Panc1 (cell line): ENCODE measurements at regions not wholly inside any gene's neighbourhood (a gene's known extent, or its start where the extent isn't known, plus 50 kb on each side); places are given as distances from the start of the nearest gene placed in this dataset.

Experiments used
- ATAC-seq: fragments of 200-7000 bp; cut with Tn5 transposase; 2 replicates; pipeline ENCODE4 v1.9.1; 2020; ENCODE audit warnings: mild to moderate bottlenecking, moderate library complexity
- BruUV-seq: library from RNA; stranded (reverse); fragments of 400-500 nt; replicated peaks from 2 replicates; lab custom pipeline; 2021; lab: Mats Ljungman, UMichigan
- CTCF ChIA-PET: fragments of 300-600 bp; sonication (Branson Sonifier 250); formaldehyde crosslinking; loops from one replicate; lab custom pipeline; 2022; ENCODE audit warnings: antibody characterized with exemption; lab: Charles Lee
- POLR2A ChIA-PET: fragments of 300-600 bp; sonication (Branson Sonifier 250); formaldehyde crosslinking; loops from one replicate; lab custom pipeline; 2022; ENCODE audit warnings: antibody characterized with exemption; lab: Charles Lee
- DNase-seq: peaks from one replicate; pipeline ENCODE4 v3.0.0-alpha.2; 2010; ENCODE audit warnings: low read depth, low spot score
- H3K27ac ChIP-seq: 2 replicates; pipeline ENCODE4 v1.5.1; 2011; ENCODE audit warnings: mild to moderate bottlenecking, low read length, inconsistent platforms
- H3K27me3 ChIP-seq: fragments of 200-500 bp; sonication (Bioruptor generic); 2 replicates; pipeline ENCODE4 v1.6.0; 2014; ENCODE audit warnings: low read length, inconsistent platforms; ENCODE audit not compliant: control insufficient read depth, insufficient read depth
- H3K36me3 ChIP-seq: fragments of 200-500 bp; sonication (Bioruptor generic); 2 replicates; pipeline ENCODE4 v1.5.1; 2014; ENCODE audit warnings: inconsistent platforms, mild to moderate bottlenecking, low read length, moderate library complexity; ENCODE audit not compliant: control insufficient read depth, insufficient read depth
- H3K4me1 ChIP-seq: 2 replicates; pipeline ENCODE4 v1.5.1; 2011; ENCODE audit warnings: inconsistent platforms, mild to moderate bottlenecking, low read length, moderate library complexity; ENCODE audit not compliant: control insufficient read depth, insufficient read depth
- H3K4me3 ChIP-seq, 2 experiments: 2 replicates each; pipeline ENCODE4 v1.5.1; 2011 to 2012; ENCODE audit warnings: low read depth in 2 of 2, low read length in 2 of 2, mild to moderate bottlenecking in 2 of 2, inconsistent platforms in 1 of 2, moderate library complexity in 1 of 2
- H3K9me3 ChIP-seq: fragments of 200-500 bp; sonication (Bioruptor generic); 2 replicates; pipeline ENCODE4 v1.5.1; 2014; ENCODE audit warnings: low read depth, mild to moderate bottlenecking, inconsistent platforms, low read length, moderate library complexity; ENCODE audit not compliant: control insufficient read depth, insufficient read depth
- POLR2AphosphoS5 ChIP-seq: IDR thresholded peaks from 2 replicates; pipeline ENCODE4 v1.6.1; 2012; ENCODE audit warnings: mild to moderate bottlenecking, low read depth, low read length, moderate library complexity
- REST ChIP-seq, 2 experiments: IDR thresholded peaks; 2 replicates each; pipeline ENCODE4 v1.6.1; 2011 to 2012; ENCODE audit warnings: low read depth in 2 of 2, control low read depth in 1 of 2, low read length in 1 of 2, mild to moderate bottlenecking in 1 of 2, moderate library complexity in 1 of 2; ENCODE audit not compliant: insufficient read depth in 1 of 2
- SIN3A ChIP-seq: IDR thresholded peaks from 2 replicates; pipeline ENCODE4 v1.6.1; 2012; ENCODE audit warnings: low read depth, mild to moderate bottlenecking, low read length, moderate library complexity, borderline replicate concordance; ENCODE audit not compliant: insufficient read depth
- TCF7L2 ChIP-seq: IDR thresholded peaks from 2 replicates; pipeline ENCODE4 v1.6.1; 2011; ENCODE audit warnings: mild to moderate bottlenecking, low read depth, low read length, inconsistent platforms
- in situ Hi-C: cut with HindIII; loops from 2 replicates; pipeline ENCODE4 v1.10.0; 2016; ENCODE audit warnings: low sequenced_read_pairs, low pct_unique_long_range_greater_than_20kb
- intact Hi-C: fragments of 100-400 bp; cut with micrococcal nuclease; formaldehyde crosslinking; loops from one replicate; pipeline ENCODE4 v1.10.0; 2022; ENCODE audit not compliant: unreplicated experiment
- TF ChIP-seq, protein P1 (sequence below): fragments of 450-650 bp; IDR thresholded peaks from 2 replicates; pipeline ENCODE4 v1.5.1; 2017; ENCODE audit warnings: mild to moderate bottlenecking

GRCh38 chr2:39932198-39932597, 153.1 kb upstream of the THUMPD2 start:
- Histone ChIP-seq H3K36me3 (no peaks in the 10 kb centered on the region), H3K4me1 (no peaks in the 10 kb centered on the region), H3K4me3 (no peak overlapping the region), H3K9me3 (no peaks in the 10 kb centered on the region), H3K27ac (no peak overlapping the region), H3K27me3 (no peaks in the 10 kb centered on the region)
- POLR2A ChIA-PET: no interaction called here
- in situ Hi-C loops (no loop called here), intact Hi-C loops (no loop called here)
- no TSS peak for BruUV-seq
- no peak for DNase-seq
- CTCF ChIA-PET: no interaction called here
- no peak for ATAC-seq
- TF ChIP-seq REST (IDR thresholded peaks at IDR 0.05; ENCODE audit: insufficient read depth in 1 of 2, low read depth in 2 of 2, low read length in 1 of 2) (no peak), SIN3A (no peak)
- TF ChIP-seq, protein P1, sequence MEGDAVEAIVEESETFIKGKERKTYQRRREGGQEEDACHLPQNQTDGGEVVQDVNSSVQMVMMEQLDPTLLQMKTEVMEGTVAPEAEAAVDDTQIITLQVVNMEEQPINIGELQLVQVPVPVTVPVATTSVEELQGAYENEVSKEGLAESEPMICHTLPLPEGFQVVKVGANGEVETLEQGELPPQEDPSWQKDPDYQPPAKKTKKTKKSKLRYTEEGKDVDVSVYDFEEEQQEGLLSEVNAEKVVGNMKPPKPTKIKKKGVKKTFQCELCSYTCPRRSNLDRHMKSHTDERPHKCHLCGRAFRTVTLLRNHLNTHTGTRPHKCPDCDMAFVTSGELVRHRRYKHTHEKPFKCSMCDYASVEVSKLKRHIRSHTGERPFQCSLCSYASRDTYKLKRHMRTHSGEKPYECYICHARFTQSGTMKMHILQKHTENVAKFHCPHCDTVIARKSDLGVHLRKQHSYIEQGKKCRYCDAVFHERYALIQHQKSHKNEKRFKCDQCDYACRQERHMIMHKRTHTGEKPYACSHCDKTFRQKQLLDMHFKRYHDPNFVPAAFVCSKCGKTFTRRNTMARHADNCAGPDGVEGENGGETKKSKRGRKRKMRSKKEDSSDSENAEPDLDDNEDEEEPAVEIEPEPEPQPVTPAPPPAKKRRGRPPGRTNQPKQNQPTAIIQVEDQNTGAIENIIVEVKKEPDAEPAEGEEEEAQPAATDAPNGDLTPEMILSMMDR: no peak

DNA sequence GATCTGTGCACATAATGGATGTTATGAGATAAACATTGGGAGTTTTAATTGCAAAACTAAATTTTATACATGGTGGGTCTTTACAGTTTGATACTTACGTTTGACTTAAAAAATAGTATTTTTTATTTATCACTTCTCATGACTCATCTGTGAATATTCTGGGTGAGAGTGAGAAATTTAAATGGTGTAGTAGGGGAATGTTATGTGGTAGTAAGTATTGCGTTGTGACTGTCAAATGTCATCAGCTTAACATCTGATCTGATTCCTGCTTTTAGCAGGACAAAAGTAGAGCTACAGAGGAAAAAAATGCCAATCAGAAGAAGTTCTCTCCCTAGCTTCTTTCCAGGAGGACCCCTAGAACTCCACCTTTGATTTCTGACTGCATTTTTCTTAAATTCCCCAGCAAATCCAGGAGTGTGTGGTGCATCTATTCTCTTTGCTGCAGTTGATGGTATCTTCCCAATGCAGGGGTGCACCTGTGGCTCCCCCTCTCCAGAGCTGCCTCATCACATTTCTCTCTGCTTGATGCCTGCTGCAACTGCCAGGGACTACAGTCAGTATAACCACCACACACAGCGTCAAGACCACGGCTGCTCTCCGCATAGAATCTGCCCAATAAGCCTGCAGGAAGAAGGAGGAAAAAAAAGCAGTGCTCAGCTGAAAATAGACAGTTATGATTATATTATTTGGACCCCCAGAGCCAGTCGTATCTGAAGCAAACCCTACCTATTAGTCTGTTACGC, 151.3 kb upstream of the THUMPD2 start:
- intact Hi-C loops (no loop called here), in situ Hi-C loops (no loop called here)
- H3K9me3 ChIP-seq: no peaks in the 10 kb centered on the region
- DNase-seq (no peak), ATAC-seq (no peak)
- H3K36me3 ChIP-seq: no peaks in the 10 kb centered on the region
- ChIA-PET POLR2A (no interaction called here), CTCF (no interaction called here)
- no peak overlapping the region for H3K4me3 ChIP-seq
- no peak overlapping the region for H3K27ac ChIP-seq
- TF ChIP-seq SIN3A (no peak), TCF7L2 (no peak), POLR2AphosphoS5 (no peak), REST (IDR thresholded peaks at IDR 0.05; ENCODE audit: insufficient read depth in 1 of 2, low read depth in 2 of 2, low read length in 1 of 2) (no peak)
- TF ChIP-seq, protein P1: no peak
- no peaks in the 10 kb centered on the region for H3K27me3 ChIP-seq
- no peaks in the 10 kb centered on the region for H3K4me1 ChIP-seq
- BruUV-seq: no TSS peak
